ENCODE measurements at regions not wholly inside any gene's neighbourhood (a gene's known extent, or its start where the extent isn't known, plus 50 kb on each side); places are given as distances from the start of the nearest gene placed in this dataset.

GRCh38 chr18:46322411-46322891 lies 218.3 kb downstream of the HAUS1 start:
- TF ChIP-seq PATZ1 (CRISPR knock-in tag; IDR thresholded peaks at IDR 0.05; ENCODE audit: borderline replicate concordance) (no peak), CREB5 (CRISPR knock-in tag; IDR thresholded peaks at IDR 0.05; ENCODE audit: low read depth) (no peak), TOX (CRISPR knock-in tag; IDR thresholded peaks at IDR 0.05; ENCODE audit: borderline replicate concordance) (no peak), PPARA (CRISPR knock-in tag; IDR thresholded peaks at IDR 0.05; ENCODE audit: borderline replicate concordance) (no peak), ZNF70 (CRISPR knock-in tag; IDR thresholded peaks at IDR 0.05) (no peak), RARB (CRISPR knock-in tag; IDR thresholded peaks at IDR 0.05) (no peak), ZC3H10 (CRISPR knock-in tag; IDR thresholded peaks at IDR 0.05) (no peak), SNAI2 (CRISPR knock-in tag; IDR thresholded peaks at IDR 0.05) (no peak)

Data from SK-N-SH treated with all-trans-retinoic acid at 6 μM for 48 hours (cell line).